ENCODE measurements at regions not wholly inside any gene's neighbourhood (a gene's known extent, or its start where the extent isn't known, plus 50 kb on each side); places are given as distances from the start of the nearest gene placed in this dataset.

DNA sequence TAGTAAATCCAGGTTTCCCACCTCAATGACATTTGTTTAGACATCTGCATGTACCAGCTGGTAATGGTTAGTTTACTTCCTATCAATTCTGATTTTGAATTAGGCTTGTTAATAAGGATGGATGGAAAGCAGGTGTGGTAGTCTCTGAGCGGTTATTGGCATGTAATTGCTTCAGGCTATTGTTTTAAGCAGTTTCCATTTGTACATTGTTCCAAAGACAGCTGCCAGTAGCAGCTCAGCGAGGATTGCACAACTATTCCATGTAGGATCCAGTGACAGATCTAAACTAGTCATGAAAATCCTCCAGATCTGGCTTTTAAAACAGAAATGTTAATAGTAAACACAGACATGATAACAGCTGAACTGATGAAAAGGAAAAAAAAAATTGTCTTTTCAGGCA, 436.0 kb upstream of the ADARB2 start:
- DNase-seq (ENCODE audit: low spot score) = no peak

DNA sequence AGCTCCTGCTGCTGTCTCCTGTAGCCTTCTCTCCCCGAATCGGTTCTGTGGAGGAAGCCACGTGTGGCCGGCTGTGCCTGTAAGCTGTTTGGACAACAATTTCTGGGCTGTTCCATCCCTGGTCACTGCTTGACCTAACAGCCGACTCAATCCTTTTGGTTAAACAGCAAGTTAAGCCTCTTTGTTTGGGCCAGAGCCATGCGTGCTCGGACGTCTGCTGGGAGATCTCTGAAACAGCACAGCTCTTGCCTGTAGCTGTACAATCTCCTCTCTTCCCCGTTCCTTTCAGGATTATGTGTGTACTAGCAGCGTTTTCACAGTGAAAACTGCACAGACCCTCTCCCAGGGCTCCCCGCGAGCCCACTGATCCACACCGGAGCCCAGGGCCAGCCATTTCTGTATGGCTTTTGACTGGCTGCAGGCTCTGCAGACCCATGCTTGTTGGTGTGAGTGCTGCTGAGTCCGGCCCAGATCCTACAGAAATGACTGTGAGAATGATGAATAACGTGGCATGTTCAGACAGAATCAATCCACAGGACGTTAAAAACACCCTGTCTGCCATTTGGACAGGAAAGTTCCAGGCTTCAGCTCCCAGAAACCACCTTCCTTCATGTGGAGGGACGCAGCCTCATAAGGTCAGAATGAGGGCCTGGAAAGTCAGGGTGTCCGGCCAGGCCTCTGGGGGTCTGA, 428.6 kb upstream of the ADARB2 start:
- no peak for DNase-seq (ENCODE audit: low spot score)

DNA sequence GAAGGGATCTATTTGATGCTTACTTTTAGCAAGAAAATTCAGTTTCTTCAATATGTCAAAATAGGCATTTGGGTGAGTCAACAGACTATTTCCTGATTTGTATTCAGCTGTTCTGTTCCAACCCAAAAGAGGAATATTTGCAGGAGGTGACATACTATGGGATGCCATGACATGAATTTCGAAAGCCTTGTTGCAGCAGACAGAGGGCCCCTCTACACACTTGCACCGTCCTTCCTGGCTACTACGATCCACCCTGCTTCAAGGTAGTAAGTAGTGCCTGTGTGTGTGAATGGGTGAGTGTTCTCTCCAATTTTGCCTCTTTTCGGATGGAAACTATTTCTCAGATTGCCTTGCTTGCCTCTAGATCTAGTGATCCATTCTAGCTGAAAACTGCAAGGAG, 413.0 kb upstream of the ADARB2 start:
- DNase-seq (ENCODE audit: low spot score) = no peak

DNA sequence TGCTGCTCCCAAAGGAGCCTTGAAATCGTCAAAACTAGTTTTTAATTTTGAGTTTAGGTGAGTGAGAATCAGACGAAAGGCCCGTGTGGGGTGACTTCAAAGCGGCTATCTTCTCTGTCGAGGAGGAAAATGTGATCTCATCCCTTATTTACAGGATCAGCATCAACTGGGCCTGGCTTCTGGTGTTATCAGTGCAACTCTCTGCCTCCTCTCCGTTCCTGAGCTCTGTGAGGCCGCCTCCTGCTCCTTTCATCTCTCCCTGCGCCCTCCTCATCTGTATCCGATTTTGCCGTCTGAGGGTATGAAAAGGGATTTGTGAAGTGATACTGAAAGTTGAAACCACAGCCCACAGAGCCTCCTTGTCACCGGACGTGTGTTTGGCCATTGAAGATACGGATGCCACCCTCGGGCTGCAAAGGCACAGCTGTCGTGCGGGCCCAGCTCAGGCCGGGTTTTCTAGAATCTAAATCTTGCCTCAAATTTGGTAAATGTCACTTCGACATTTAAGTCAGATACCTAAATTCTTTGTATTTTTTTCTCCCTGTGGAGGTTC, 408.7 kb upstream of the ADARB2 start:
- no peak for DNase-seq (ENCODE audit: low spot score)

DNA sequence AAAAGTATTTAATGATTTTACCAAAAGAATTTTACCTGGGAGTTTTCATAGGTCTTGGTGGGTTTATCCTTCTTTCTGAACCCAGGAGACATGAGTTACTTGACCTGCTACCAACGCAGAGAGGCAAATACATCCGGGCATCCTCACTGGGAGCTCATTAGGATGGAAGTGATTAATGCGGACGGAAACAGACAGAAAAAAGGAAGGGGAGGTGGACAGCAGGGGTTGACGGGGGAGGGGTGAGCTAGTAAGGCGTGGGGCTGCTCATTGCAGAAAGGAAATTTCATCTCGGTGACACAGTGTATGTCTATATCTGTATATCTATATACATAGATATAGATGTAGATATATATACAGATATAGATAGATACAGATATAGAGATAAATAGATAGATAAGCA, 408.2 kb upstream of the ADARB2 start:
- DNase-seq (ENCODE audit: low spot score) = no peak

DNA sequence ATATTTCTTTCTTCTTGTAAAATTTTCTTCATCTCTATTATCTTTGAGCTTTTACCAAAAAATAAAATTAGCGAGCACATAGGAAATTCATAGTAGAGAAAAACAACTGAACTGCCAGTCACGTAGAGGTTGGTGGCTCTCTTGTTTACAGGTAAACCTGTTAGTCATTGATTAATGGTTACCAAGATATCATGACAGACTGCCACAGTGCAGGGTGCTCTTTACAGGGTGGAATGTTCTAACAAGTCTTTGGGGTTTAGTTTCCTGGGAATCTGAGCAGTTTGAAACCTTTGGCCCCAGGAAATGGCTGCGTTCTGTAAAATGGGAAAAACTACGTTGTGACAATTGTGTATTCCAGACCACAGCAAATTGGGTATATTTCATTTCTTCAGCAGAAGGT, 407.3 kb upstream of the ADARB2 start:
- no peak for DNase-seq (ENCODE audit: low spot score)

DNA sequence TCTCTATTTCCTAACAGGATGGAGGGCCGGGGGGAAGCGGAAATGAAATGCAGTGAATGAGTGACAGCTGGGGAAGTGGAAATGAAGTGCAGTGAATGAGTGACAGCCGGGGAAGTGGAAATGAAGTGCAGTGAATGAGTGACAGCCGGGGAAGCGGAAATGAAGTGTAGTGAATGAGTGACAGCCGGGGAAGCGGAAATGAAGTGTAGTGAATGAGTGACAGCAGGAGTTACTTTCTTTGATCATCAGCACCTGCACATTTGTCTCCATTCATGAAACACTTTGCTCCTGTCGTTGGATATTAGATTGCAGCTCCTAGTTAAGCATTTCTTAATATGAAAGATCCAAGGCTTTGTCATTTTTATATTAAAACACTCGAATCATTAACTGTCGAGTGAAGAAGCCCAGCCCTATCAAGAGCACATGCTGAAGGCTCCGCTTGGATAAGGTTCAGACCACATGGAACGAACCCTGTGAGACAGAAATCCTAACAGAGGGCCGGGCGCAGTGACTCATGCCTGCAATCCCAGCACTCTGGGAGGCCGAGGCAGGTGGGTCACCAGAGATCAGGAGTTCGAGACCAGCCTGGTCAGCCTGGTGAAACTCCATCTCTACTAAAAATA, 406.0 kb upstream of the ADARB2 start:
- DNase-seq (ENCODE audit: low spot score) = no peak

DNA sequence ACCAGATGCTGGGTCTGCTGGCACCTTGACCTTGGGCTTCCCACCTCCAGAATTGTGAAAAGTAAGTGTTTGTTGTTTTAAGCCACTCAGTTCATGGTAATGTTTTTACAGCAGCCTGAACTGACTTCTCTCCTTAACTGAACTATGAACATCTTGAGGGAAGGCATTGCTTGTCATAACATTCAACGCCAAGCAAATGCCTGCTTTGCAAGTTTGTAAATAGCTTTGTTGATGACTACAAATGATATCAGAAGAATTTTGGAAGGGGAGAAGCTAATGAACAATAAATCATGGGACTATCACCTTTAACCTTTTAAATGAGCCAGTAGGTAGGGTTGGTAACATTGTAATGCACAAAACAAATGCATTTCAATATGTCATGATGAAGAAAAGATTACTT, 402.4 kb upstream of the ADARB2 start:
- DNase-seq (ENCODE audit: low spot score) = no peak

DNA sequence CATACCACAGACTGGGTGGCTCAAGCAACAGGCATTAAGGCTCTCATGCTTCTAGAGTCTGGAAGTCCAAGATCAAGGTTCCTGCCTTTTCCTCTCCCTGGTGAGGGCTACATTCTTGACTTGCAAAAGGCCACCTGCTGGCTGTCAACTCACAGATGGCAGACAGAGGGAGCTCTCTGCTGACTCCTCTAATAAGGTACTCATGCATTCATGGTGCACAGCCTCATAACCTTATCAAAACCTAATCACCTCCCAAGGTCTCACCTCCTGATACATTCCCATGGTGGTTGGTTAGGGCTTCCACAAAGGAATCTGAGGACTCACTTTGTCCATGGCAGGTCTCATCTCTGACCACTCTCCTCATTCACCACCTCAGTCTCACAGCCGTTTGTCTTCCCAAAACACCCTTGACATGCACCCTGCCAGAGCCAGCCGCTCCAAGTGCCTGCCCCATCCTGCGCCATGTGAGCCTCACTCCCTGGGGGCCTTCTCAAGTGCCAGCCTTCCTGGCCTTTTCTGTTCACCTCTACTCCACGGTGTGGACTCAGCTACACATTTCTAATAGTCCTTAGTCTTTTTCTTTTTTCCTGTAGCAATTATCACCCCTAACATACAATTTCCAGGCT, 400.3 kb upstream of the ADARB2 start:
- DNase-seq (ENCODE audit: low spot score) = no peak

DNA sequence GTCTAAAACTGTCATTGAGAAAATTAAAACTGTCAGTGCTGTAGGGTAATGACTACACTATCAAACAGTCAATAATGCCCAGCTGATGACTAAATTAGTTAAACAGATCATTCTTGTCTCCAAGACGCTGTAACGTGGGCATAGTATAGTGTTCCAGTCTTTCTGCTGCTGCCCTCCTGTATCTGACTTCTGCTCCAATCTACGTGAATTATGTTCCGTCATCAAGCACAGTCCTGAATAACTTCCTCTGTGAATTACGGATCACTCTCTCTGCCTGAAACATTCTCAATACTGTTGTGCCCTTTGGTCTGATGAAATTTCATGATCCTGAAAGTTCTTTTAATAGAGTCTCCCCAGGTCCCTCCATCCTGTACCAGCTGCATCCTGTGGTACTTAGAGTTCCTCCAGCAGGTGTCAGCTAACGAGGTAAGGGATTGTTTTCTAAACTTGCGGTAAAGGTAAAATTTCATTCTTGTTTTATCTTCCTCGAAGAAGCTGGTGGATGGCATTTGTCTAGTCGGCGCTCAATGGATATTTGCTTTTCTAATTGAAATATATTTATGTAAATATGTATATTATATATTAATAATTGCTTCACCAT, 393.5 kb upstream of the ADARB2 start:
- DNase-seq (ENCODE audit: low spot score) = no peak

DNA sequence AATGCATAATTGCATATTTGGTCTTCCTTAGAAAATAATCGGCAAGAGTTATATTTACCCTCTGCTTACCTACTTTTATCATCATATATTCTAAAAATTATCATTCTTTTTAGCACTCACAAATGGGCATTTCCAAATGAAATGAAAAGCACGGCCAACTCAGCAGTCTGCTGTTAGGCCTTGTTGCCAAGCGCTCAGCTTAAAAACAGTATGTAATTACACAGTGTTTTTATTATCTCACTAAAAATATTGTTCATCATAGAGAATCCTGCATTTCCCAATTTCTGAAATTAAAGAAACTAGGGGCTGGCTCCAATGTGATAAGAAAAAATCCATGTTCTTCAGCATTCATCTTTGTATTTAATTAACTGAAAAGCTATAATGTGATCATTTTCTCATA, 391.7 kb upstream of the ADARB2 start:
- DNase-seq (ENCODE audit: low spot score) = no peak

DNA sequence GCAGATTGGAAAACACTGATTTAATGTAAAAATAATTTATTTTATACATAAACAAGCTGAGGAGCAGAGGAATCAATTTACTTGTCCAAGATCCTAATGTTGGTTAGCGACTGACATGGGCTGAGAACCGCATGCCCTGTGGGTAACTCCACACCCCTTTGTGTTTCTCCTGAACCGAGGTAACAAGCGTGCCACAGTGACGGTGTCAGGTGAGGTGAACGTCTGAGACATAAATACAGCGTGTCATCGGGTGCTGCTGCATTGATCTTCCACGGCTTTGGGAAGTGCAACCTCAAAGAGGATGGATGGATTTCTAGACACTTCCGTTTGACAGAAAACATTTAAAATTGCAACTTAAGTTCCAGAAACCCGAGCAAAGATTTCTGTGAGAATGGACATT, 386.8 kb upstream of the ADARB2 start:
- no peak for DNase-seq (ENCODE audit: low spot score)

DNA sequence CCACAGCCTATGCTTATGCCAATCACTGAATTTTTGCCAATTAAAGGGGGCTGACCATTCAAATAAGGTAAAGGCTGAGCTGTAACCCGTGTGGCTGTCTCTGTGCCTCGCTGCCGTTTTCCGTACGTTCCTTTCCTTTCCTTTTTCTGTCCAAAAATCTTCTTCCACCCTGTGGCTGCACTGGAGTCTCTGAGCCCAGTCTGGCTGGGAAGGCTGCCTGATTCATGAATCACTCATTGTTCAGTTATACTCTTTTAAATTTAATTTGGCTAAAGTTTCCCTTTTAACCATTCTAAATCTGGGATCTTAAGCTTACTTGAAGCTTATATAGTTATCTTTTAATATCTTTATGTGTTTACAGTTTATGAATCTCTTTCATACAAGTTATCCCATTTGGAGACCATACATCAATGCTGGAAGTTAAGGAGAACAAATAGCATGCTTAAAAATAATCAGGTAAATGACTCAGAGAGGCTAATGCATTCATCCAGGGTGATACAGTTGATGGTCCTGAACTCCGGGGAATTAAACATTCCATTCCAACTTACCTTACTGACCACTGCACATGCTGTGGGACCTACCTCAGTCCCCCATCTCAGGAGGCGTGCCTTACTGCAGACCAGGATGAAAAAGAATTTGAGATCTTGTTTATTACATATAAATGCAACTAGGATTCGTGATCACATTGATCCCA, 385.3 kb upstream of the ADARB2 start:
- DNase-seq (ENCODE audit: low spot score) = no peak

DNA sequence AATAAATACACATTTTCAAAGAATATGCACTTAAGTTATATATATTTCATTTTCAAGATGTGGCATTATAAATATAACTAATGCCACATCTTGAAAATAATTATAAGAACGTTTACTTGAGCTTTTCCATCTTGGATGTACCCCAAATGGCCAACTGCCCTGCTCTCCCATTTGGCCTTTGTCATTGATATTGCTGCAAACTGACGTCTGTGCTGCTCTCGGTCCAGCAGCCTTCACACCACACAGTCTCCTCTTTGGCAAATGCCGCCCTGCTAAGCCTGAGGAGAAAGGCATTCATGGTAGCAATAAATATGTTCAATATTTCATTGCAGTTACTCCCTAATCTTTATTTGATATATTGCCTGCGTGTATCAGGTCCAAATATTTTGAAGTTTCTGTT, 384.6 kb upstream of the ADARB2 start:
- DNase-seq (ENCODE audit: low spot score) = no peak

DNA sequence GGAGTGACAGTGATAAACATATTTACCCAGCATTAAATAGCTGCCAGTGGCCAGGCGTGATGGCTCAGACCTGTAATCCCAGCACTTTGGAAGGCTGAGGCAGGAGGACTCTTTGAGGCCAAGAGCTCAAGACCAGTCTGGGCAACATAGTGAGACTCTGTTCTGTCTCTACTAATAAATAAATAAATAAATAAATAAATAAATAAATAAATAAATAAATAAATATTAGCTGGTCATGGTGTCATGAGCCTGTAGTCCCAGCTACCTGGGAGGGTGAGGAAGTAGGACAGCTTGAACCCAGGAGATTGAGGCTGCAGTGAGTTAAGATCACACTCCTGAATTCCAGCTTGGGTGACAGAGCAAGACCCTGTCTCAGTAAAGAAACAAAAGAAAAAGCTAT, 384.0 kb upstream of the ADARB2 start:
- no peak for DNase-seq (ENCODE audit: low spot score)

DNA sequence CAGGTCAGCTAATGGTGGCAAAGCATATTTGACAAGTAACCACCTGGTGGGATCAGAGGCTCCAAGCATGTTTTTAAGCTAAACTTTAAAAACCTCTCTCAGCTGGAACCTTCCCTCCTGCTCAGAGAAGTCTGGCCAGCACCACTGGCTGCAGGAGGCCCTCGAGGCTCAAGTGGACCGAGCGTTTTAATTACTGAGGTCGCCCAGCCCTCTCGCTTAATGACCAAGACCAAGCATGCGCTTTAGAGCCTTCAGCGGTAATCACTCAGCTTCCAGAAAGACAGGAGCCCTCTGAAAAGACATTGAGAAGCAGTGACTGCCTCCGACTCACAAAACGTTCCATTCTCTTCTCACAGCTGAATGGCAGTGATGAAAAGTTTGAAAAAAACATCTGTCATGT, 383.4 kb upstream of the ADARB2 start:
- DNase-seq (ENCODE audit: low spot score) = no peak

DNA sequence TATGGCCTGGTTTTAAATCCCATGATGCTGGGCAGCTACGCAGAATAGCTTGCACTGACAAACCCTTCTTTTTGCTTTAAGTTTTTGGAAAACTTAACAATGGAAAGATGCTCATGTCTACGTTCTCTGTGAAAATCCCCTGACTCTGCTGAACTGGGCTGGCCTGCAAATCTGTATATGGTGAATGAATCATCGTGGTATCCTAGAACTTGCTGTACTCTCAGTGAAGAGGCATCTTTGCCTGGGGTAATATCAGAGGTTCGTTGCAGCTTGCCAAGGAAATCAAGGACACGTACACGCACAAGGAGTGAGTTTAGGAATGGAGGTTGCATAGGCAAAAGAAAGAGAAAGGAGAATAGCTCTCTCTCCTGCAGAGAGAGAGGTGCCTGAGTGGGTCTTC, 382.0 kb upstream of the ADARB2 start:
- DNase-seq (ENCODE audit: low spot score) = no peak

DNA sequence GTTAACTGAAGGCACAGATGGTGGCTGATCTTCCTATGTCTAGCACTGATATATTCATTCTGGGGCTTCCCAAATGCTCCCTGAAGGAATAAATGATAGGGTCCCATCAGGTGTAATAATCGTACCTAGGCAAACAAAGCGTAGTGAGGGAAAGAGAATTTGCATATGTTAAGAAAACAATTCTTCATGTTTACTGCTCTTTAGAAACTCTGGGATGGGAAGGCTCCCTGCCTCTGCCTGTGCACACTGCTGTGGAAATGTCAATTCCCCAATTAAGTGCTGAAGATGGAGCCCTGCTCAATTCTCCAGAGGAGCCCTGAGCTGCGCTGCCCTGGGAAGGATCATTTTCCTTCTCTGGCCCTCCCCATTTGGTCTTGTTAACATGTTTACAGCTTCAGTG, 380.9 kb upstream of the ADARB2 start:
- DNase-seq (ENCODE audit: low spot score) = no peak

DNA sequence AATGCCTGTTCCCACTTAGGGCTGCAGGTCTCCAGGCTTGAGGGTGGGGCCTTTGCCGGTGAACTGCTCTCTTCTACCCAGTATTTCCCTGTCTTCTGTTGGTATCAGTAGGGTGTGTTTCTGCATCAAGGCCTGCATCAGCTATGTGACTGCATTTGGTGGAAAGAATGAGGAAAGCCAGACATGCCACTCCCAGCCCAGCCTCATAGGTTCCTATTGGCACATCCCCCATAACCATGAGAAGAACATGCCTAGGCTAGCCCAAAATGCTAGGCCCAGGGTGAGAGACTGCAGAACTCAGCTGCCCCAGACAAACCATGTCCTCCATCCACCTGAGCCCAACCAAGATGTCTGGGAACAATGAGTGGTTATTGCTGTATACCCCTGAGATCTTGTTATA, 380.3 kb upstream of the ADARB2 start:
- DNase-seq (ENCODE audit: low spot score) = no peak

DNA sequence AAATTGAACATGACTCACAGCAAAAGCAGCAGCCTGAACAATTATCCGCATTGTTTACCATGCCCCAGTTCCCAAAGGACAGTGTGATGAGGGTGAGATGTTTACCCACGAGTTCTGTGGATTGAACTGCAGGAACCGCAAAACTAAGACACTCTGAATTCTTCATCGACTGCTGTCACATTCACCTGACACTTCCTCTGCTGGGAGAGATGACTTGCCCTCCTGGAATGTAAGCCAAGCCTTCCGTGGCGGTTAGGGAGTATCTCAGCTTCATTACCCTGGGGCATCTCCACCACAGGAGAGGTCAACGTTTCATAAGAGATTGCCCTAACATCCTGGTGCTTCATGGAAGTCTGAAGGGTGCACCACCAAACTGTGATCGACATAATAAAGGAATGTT, 374.6 kb upstream of the ADARB2 start:
- no peak for DNase-seq (ENCODE audit: low spot score)

DNA sequence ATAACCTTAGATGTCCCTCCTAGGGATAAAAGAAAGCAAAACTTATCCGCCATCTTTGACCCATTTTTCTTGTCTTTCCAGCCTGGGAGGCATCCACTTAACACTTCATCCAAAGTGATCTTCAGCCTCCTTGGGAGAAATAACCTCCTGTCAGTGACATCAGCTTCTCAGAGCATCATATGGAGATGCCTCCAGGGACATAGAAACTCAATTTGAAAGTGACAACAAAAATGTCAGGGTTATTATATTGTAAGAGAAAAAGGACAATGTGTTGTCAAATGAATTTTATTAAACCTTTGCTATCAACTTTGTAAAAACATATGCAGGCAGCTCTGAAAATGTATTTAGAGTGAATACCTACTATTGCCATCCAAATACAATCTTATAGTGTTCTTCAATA, 371.2 kb upstream of the ADARB2 start:
- no peak for DNase-seq (ENCODE audit: low spot score)

DNA sequence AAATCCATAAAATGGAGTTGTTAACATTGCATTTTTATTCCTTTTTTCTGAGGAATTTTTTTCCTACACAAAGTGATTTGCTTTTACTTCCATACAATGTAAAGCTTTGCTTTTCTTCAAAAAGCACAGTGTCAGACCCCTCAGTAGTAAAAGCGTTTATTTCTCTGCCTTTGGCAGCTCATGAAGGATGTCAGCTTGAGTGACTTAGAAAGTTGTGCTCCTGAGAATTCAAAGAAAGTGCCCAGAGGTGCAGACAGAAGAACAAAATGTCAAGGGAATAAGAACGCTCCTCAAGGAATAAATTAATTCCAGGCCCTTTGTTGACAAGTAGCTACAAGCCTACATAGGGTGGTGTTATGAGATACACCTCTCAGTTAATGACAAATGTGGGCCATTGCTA, 369.3 kb upstream of the ADARB2 start:
- no peak for DNase-seq (ENCODE audit: low spot score)

DNA sequence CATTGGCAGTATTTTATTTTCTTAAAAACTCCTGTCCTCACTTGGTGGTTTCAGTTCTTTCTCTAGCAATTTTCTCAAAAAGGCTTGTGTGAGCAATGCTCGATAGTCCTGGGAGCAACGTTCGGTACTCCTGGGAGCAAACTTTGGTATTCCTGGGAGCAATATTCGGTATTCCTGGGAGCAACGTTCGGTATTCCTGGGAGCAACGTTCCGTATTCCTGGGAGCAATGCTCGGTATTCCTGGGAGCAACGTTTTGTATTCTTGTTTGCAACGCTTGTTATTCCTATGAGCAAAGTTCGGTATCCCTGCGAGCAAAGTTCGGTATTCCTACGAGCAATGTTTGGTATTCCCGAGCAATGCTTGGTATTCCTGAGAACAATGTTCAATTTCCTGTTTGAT, 362.0 kb upstream of the ADARB2 start:
- no peak for DNase-seq (ENCODE audit: low spot score)
